Liver (tissue), 3 donors: ENCODE measurements at regions not wholly inside any gene's neighbourhood (a gene's known extent, or its start where the extent isn't known, plus 50 kb on each side); places are given as distances from the start of the nearest gene placed in this dataset.

Source experiments
- CTCF ChIP-seq: fragments of 150-350 bp; IDR thresholded peaks from 2 replicates; pipeline ENCODE4 v1.5.1; 2017; ENCODE audit warnings: improper control_type of control experiment, low read depth, low read length; ENCODE audit not compliant: missing input control
- FOXA1 ChIP-seq: IDR thresholded peaks from 2 replicates; pipeline ENCODE4 v1.6.1; 2016; ENCODE audit warnings: antibody characterized with exemption
- GABPA ChIP-seq, 2 donors: IDR thresholded peaks in 1 of 2; conservative IDR thresholded peaks in 1 of 2; 2 replicates each; pipeline ENCODE4 v1.6.1; 2016; ENCODE audit warnings: antibody characterized with exemption in 2 of 2, mild to moderate bottlenecking in 1 of 2, moderate library complexity in 1 of 2
- JUND ChIP-seq, 2 donors: IDR thresholded peaks; 2 replicates each; pipeline ENCODE4 v1.6.1; 2016; ENCODE audit warnings: antibody characterized with exemption in 2 of 2
- RAD21 ChIP-seq, 2 donors: IDR thresholded peaks; 2 replicates each; pipeline ENCODE4 v1.6.1; 2016; ENCODE audit warnings: antibody characterized with exemption in 2 of 2, mild to moderate bottlenecking in 2 of 2
- REST ChIP-seq: IDR thresholded peaks from 2 replicates; pipeline ENCODE4 v1.6.1; 2016; ENCODE audit warnings: antibody characterized with exemption, mild to moderate bottlenecking
- TAF1 ChIP-seq: conservative IDR thresholded peaks from 2 replicates; pipeline ENCODE4 v1.6.1; 2016; ENCODE audit warnings: antibody characterized with exemption, mild to moderate bottlenecking
- donor health status: healthy.
- donor health status: healthy.

GRCh38 chr3:154515921-154516320 is 85.9 kb upstream of the GPR149 start:
- TF ChIP-seq CTCF, result no peak
- no peak for TF ChIP-seq TAF1
- no peak for TF ChIP-seq FOXA1
- TF ChIP-seq RAD21 (IDR thresholded peaks at IDR 0.05), result no peak
- TF ChIP-seq REST, result no peak
- no peak for TF ChIP-seq JUND (IDR thresholded peaks at IDR 0.05)
- TF ChIP-seq GABPA (IDR thresholded peaks at IDR 0.05 in 1 of 2, conservative IDR thresholded peaks at IDR 0.05 in 1 of 2), result no peak
